OCI-M2 (cell line): ENCODE measurements at regions not wholly inside any gene's neighbourhood (a gene's known extent, or its start where the extent isn't known, plus 50 kb on each side); places are given as distances from the start of the nearest gene placed in this dataset.
"Not testable (repeated sequence)": the region's sequence is repeated elsewhere in the genome, so short reads cannot be mapped to it uniquely, and the experiment has no call there.

ENCODE experiments used
- DNase-seq: peaks from one replicate; lab custom pipeline; 2025; ENCODE audit not compliant: unreplicated experiment; lab: John Stamatoyannopoulos, UW

DNA sequence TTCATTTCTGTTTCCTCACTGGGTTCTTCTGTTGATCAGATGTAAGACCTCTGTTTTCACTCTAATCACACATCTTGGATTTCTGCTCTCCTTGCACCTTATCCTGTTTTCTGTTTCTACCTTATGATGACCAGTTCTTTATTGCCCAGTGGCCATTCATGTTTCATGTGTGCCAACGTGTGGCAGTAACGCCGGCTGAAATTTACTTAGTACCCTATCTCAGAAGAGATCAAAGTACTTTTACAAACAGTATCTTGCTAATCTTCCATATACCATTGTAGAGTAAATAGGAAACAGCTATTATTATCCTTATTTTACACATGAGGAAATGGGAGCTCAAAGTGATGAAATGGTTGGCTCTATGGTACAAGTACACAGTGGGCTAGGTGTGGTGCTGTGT lies 74.0 kb downstream of the GATA3 start:
- DNase-seq: no peak

DNA sequence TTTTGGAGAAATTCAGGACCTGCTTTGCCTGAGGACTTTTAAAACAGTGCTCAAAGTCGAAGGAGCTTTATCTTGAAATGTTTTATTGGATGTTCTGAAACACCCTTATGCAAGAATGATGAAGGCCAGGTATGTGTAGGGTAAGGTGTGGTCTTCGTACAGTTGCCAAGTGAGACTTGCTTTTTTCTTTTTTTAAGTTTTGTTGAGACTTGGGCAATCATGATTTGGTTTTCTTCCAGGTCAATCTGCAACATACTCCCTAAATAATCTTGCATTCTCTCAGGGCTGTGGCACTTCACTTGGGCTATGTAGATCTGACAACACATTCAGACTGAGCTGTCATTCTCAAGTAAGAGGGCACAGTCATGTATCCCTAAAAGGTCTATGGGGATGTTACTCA lies 75.0 kb downstream of the GATA3 start:
- DNase-seq: no peak

- DNase-seq: no peak
These were observed 76.8 kb downstream of the GATA3 start for GRCh38 chr10:8130973-8131911.

DNA sequence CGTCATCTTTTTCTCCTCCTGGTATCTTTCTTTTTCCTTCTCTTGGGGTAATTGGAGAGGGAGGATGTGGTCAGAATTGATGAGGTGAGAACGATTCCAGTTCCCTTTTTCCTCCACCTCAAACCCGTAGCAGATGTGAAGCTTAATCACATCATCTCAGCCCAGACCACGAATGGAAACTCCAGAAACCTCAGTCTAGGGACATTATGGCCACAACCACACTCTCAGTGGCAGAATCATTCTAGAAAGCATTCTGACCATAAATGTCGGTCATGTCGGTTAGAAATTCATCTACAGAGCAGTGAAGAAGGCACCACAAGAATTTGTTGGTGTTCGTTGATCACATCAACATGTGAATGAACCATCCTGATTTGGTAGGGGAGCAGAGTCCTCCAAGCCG lies 78.7 kb downstream of the GATA3 start:
- no peak for DNase-seq

GRCh38 chr10:8136736-8137135 lies 82.2 kb downstream of the GATA3 start:
- DNase-seq: no peak

DNA sequence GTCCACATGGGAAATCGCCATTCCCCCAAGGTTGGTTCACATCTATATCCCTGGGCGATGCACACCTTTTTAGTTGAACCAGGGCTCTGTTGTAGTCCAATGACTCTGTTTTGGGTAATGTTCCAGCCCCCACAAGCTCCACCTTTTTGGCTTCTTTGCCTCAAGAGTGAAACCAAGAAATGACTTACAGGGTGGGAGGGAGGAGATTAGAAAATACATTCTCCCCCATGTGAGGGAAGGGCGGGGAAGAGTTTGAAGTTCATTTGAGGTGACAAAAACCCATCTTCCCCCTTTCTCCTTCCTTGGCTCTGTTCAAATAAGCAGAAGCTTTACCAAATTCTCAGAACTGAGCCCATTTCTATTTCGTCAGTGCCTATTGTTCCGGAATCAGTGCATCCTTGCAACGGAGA lies 82.8 kb downstream of the GATA3 start:
- no peak for DNase-seq

GRCh38 chr10:8137726-8138125 lies 83.2 kb downstream of the GATA3 start:
- DNase-seq: no peak

DNA sequence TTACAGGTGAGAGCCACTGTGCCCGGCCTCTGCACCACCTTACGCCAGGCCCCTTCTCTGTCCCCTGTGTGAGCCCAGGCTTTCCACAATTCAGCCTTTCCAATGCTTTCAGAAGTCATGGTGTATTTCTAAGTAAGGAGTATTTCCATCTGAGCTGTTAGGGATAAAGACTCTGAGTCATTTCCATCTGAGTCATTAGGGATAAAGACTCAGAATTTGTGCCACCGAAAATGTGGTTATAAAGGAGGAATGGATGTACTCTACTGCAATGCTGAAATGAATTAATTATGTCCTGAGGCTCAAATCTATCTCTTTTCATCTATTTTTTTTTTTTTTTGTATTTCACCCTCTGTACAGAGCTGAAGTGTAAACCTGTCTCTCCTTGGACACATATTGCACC lies 84.0 kb downstream of the GATA3 start:
- no peak for DNase-seq

DNA sequence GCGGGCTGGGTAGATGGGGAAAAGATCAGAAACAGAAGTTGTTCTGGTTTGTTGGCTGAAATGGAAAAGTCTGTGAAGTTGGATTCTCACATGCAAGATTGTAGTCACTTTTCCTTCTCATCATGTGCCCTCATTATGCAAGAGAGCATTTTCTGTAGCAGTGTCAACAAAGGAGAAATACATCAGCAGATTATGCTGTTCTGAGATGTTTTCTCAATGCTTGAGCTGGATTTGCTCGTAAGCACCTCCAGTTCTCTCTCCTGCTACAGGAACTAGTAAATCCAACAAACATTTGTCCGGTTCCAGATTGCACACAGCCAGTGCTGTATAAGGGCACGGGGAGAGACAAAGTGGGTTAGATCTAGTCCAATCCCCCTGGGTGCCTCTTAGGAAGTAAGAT lies 90.0 kb downstream of the GATA3 start:
- DNase-seq: no peak

GRCh38 chr10:8146650-8147049 lies 92.2 kb downstream of the GATA3 start:
- no peak for DNase-seq

- no peak for DNase-seq
These were observed 95.5 kb downstream of the GATA3 start for GRCh38 chr10:8149991-8150390.

DNA sequence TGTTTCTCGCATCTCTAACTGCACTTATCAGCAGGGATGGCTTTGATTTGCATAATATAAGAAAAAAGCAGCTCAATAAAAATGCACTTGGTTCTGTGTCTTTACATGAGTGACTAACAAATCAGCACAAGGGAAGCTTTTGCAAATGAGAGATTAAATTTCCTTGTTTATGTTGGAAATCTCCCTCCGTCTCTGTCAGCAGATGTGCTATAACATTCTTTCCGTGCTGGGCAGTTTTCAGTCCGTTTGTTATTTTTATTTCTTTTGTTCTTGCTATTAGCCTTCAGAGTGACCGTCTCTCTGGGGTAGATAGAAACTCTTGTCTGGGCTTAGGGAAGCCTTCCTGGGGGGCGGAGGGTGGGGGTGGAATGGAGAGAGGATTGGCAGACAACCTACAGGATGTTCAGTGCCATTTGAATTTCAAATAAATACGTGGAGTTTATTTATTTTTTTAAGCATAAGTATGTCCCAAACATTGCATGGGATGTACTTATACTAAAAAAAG lies 96.0 kb downstream of the GATA3 start:
- no peak for DNase-seq

DNA sequence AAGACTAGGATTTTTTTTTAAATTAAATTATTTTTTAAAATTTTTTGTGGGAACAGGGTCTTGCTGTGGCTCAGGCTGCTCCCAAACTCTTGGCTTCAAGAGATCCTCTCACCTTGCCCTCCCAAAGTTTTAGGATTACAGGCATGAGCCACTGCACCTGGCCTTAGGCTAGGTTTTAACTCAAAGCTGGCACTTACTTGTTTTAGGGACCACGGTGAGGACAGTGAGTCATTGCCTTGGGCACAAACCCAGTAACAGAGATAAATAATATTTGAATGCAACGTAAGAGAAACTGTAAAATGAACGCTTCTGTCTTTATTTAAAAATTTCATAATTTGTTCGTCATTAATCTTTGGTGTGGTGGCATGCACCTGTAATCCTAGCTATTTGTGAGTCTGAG lies 96.6 kb downstream of the GATA3 start:
- no peak for DNase-seq

DNA sequence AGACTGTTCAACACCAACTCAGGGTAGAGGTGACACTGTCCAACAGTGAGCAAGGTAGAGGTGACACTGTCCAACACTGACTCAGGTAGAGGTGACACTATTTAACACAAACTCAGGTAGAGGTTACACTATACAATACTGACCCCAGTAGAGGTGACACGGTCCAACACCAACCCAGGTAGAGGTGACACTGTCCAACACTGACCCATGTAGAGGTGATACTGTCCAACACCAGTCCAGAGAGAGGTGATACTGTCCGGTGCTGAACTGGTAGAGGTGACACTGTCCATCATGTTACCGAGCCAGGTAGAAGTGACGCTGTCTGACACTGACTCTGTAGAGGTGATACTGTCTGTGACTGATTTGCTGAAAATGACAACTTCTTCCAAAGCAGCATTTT lies 102.4 kb downstream of the GATA3 start:
- DNase-seq: no peak

DNA sequence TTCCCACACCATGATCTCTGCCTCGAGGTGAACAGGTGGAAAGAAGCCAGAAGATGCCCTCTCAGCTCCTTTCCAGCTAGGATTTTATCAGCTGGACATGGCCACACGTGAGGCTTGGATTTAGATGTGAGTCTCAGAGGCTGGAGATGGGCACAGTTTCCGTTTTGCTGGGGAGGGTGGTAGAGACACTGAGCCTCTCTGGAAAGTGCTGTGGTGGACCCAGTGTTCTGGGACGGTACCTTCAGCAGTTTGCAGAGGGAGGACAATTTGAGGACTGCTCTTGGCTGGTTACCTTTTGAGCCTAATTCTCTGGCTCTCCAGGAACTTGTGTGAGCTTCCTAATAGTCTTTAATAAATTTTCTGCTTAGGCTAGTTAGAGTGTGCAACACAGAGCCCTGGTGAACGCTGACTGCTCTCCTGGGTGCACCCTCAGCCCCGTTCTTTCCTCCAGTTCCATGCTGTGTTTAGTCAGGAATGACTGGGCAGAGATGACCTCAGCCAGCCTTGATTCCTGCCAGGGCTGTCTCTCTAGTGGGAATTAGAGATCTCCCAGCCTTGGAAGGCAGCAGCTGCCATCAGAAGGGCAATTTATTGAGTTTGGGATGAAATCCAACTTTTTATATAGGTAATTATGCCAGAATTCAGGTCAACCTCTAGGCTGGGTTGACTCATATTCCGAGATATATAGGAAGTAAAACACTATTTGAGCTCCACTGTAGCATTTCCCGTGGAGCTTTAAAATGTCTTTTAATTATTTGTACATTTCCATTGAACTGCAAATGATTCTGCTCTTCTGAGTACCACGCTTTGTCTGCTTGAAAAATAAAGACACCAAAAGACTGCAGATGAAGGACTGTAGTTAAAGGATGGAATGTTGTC lies 103.9 kb downstream of the GATA3 start:
- no peak for DNase-seq

DNA sequence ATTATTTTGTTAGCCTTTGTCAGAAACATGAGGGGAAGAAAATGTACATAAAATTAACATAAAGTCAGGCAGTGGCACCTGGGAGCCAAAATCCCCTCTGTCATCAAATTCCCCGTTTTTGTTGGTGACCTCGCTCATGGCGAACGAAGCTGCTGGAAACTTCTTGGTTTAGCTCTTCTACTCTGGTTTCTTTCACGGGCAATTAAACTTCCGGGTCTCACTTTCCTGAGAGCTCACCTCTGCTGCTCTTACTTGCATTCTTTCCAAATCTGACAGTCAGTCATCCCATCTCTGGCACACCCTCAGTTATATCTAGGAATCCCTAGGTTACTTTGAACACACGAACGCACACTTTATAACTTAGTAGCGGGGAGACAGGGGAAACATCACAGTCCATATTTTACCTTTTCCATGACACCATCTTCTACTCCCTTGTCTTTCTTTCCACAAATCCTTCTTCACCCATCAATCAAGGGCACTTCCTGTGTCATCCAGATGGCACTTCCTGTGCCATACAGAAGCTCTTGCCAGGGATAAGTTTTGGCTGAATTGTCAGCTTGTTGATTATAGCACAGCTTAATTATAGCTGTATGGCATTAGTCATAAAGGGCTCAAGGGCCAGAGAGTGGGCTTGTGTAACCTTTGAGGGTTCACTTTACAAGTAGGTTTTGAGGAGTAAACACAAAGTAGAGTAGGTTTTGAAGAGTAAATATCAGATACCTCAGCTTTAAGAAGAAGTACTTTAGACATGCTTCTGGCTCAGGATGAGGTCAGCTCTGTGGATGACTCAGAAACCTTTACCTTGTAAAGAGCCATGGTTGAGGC lies 105.1 kb downstream of the GATA3 start:
- no peak for DNase-seq

- DNase-seq: no peak
These were observed 109.3 kb downstream of the GATA3 start for GRCh38 chr10:8163824-8164223.

DNA sequence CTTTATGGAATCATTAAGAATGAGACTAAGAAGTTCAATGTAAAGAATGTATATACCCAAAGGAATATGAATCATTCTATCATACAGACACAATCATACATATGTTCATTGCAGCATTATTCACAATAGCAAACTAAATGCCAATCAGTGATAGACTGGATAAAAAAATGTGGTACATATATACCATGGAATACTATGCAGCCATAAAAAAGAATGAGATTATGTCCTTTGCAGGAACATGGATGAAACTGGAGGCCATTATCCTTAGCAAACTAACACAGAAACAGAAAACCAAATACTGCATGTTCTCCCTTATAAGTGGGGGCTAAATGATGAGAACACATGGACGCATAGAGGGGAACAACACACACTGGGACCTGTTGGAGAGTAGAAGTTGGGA lies 110.2 kb downstream of the GATA3 start:
- not testable (repeated sequence) for DNase-seq

DNA sequence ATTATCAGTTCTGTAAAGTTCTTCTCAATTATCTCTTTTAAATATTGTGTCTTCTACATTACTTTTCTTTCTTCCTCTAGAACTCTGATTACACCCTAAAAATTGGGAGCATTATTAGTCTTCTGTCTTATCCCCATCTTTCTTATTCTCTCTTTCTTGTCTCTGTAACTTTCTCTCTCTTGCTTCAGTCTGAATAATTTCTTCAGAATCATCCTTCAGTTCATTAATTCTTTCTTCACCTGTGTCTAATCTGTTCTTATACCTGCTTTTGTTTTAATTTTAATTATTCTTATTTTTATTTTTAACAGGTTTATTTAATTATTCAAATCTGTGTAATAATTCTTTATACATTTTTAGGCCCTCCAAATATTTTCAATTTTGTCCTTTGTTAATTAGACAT lies 114.3 kb downstream of the GATA3 start:
- DNase-seq: no peak

- no peak for DNase-seq
These were observed 116.5 kb downstream of the GATA3 start for GRCh38 chr10:8171008-8171407.

GRCh38 chr10:8172604-8173003 lies 118.1 kb downstream of the GATA3 start:
- no peak for DNase-seq
